ENCODE measurements at regions not wholly inside any gene's neighbourhood (a gene's known extent, or its start where the extent isn't known, plus 50 kb on each side); places are given as distances from the start of the nearest gene placed in this dataset.

- peaks cover 10% of the 10 kb centered on the region; the same call in 2 of the 3 replicates for H3K4me1 Mint-ChIP-seq
- Histone ChIP-seq H2AFZ (no peak overlapping the region), H3F3A (replicated peaks; ENCODE audit: low read depth) (no peaks in the 10 kb centered on the region), H3K27me3 (ENCODE audit: insufficient read depth) (no peaks in the 10 kb centered on the region), H3K4me3 (no peak overlapping the region), H3K27ac (ENCODE audit: low read depth) (no peak overlapping the region), H3K4me1 (ENCODE audit: insufficient read depth) (peaks cover 10% of the 10 kb centered on the region), H3K4me2 (no peak overlapping the region), H3K9me2 (ENCODE audit: insufficient read depth) (0 out of 2 replicates have a peak, but pooled peaks cover 7% of the 10 kb centered on the region), H3K79me2 (replicated peaks; ENCODE audit: insufficient read depth) (no peaks in the 10 kb centered on the region), H4K20me1 (replicated peaks; ENCODE audit: insufficient read depth) (no peaks in the 10 kb centered on the region), H3K36me3 (ENCODE audit: insufficient read depth) (no peaks in the 10 kb centered on the region)
- DNase-seq (ENCODE audit: low spot score) (no peak), ATAC-seq (no peak)
- no peaks in the 10 kb centered on the region for H3K36me3 Mint-ChIP-seq (ENCODE audit: low read depth)
- TF ChIP-seq ZNF331 (CRISPR knock-in tag; IDR thresholded peaks at IDR 0.05; ENCODE audit: low read depth) (no peak), JUNB (IDR thresholded peaks at IDR 0.05; ENCODE audit: unreplicated experiment) (no peak), CTCF (conservative IDR thresholded peaks at IDR 0.05; ENCODE audit: low read depth in 2 of 2) (no peak; a peak in 1 of 4 replicates), EZH2 (IDR thresholded peaks at IDR 0.05; ENCODE audit: low read depth, unreplicated experiment) (no peak), POLR2AphosphoS5 (IDR thresholded peaks at IDR 0.05; ENCODE audit: low read depth) (no peak), STAT1 (IDR thresholded peaks at IDR 0.05; ENCODE audit: unreplicated experiment) (no peak), ZNF462 (CRISPR knock-in tag; IDR thresholded peaks at IDR 0.05) (no peak), NANOG (IDR thresholded peaks at IDR 0.05; ENCODE audit: borderline replicate concordance) (no peak), EZH2phosphoT487 (IDR thresholded peaks at IDR 0.05; ENCODE audit: unreplicated experiment) (no peak), REST (IDR thresholded peaks at IDR 0.05; ENCODE audit: unreplicated experiment) (no peak), ZNF114 (CRISPR knock-in tag; IDR thresholded peaks at IDR 0.05) (no peak), CREB1 (CRISPR knock-in tag; IDR thresholded peaks at IDR 0.05; ENCODE audit: low read depth) (no peak), ETS1 (IDR thresholded peaks at IDR 0.05) (no peak)
- H3K9me3 Mint-ChIP-seq: no peaks in the 10 kb centered on the region; the same call in 2 of the 3 replicates
- peaks cover 5% of the 10 kb centered on the region for H3K27me3 Mint-ChIP-seq (ENCODE audit: insufficient read depth, low read depth, poor library complexity)
- no peak overlapping the region for H3K4me3 Mint-ChIP-seq
- no peak overlapping the region for H3K27ac Mint-ChIP-seq
These were observed 231.9 kb upstream of the CADM1 start for GRCh38 chr11:115736146-115736545.
